ENCODE measurements at regions not wholly inside any gene's neighbourhood (a gene's known extent, or its start where the extent isn't known, plus 50 kb on each side); places are given as distances from the start of the nearest gene placed in this dataset.

GRCh38 chr9:28365020-28365640 lies 791.8 kb upstream of the C9orf72 start (continued):
- no peak for TF ChIP-seq IRF3 (IDR thresholded peaks at IDR 0.05)
- no peak for TF ChIP-seq KDM1A (IDR thresholded peaks at IDR 0.05; ENCODE audit: borderline replicate concordance)
- TF ChIP-seq ZBED1 (IDR thresholded peaks at IDR 0.05; ENCODE audit: borderline replicate concordance) = no peak
- no peak for TF ChIP-seq NR2C1 (IDR thresholded peaks at IDR 0.05)
- TF ChIP-seq MYC (IDR thresholded peaks at IDR 0.05; ENCODE audit: insufficient read depth, insufficient read length, insufficient replicate concordance, low read length, severe bottlenecking) = no peak
- TF ChIP-seq EED (IDR thresholded peaks at IDR 0.05; ENCODE audit: low read depth) = no peak
- no peak for TF ChIP-seq PBX3 (IDR thresholded peaks at IDR 0.05; ENCODE audit: insufficient replicate concordance, low read depth, low read length)
- TF ChIP-seq ATF7 (IDR thresholded peaks at IDR 0.05; ENCODE audit: low read depth) = no peak
- TF ChIP-seq, protein P1, sequence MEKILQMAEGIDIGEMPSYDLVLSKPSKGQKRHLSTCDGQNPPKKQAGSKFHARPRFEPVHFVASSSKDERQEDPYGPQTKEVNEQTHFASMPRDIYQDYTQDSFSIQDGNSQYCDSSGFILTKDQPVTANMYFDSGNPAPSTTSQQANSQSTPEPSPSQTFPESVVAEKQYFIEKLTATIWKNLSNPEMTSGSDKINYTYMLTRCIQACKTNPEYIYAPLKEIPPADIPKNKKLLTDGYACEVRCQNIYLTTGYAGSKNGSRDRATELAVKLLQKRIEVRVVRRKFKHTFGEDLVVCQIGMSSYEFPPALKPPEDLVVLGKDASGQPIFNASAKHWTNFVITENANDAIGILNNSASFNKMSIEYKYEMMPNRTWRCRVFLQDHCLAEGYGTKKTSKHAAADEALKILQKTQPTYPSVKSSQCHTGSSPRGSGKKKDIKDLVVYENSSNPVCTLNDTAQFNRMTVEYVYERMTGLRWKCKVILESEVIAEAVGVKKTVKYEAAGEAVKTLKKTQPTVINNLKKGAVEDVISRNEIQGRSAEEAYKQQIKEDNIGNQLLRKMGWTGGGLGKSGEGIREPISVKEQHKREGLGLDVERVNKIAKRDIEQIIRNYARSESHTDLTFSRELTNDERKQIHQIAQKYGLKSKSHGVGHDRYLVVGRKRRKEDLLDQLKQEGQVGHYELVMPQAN (conservative IDR thresholded peaks at IDR 0.05) = no peak
- TF ChIP-seq YY1 (IDR thresholded peaks at IDR 0.05; ENCODE audit: low read depth, low read length) = no peak
- no peak for TF ChIP-seq GABPA (IDR thresholded peaks at IDR 0.05; ENCODE audit: low read depth)
